ENCODE measurements at regions not wholly inside any gene's neighbourhood (a gene's known extent, or its start where the extent isn't known, plus 50 kb on each side); places are given as distances from the start of the nearest gene placed in this dataset.

- TF ChIP-seq EZH2 (IDR thresholded peaks at IDR 0.05; ENCODE audit: borderline replicate concordance, insufficient read depth, low read depth, low read length, poor library complexity, severe bottlenecking) = no peak
- TF ChIP-seq, protein P1, sequence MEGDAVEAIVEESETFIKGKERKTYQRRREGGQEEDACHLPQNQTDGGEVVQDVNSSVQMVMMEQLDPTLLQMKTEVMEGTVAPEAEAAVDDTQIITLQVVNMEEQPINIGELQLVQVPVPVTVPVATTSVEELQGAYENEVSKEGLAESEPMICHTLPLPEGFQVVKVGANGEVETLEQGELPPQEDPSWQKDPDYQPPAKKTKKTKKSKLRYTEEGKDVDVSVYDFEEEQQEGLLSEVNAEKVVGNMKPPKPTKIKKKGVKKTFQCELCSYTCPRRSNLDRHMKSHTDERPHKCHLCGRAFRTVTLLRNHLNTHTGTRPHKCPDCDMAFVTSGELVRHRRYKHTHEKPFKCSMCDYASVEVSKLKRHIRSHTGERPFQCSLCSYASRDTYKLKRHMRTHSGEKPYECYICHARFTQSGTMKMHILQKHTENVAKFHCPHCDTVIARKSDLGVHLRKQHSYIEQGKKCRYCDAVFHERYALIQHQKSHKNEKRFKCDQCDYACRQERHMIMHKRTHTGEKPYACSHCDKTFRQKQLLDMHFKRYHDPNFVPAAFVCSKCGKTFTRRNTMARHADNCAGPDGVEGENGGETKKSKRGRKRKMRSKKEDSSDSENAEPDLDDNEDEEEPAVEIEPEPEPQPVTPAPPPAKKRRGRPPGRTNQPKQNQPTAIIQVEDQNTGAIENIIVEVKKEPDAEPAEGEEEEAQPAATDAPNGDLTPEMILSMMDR (IDR thresholded peaks at IDR 0.05) = no peak
These were observed 101.0 kb downstream of the MOBP start for GRCh38 chr3:39568508-39568907.
